Right ventricle myocardium superior (tissue), 1 donor: ENCODE measurements at regions not wholly inside any gene's neighbourhood (a gene's known extent, or its start where the extent isn't known, plus 50 kb on each side); places are given as distances from the start of the nearest gene placed in this dataset.
A peak's percentile ranks its signal among the peaks of the same experiment; 100 is the strongest.

ENCODE experiments used
- ATAC-seq: fragments of 200-7000 bp; cut with Tn5 transposase; one replicate; pipeline ENCODE4 v1.9.1; 2020; ENCODE audit warnings: mild to moderate bottlenecking; ENCODE audit not compliant: poor library complexity
- DNase-seq: peaks from one replicate; pipeline ENCODE4 v3.0.0-alpha.2; 2020
- intact Hi-C: fragments of 100-400 bp; cut with DNase I; formaldehyde crosslinking; loops from one replicate; pipeline ENCODE4 v1.11.2; 2022
- donor health status: DM: no; HTN: yes; CAD: no; lungs with severe emphysema.

DNA sequence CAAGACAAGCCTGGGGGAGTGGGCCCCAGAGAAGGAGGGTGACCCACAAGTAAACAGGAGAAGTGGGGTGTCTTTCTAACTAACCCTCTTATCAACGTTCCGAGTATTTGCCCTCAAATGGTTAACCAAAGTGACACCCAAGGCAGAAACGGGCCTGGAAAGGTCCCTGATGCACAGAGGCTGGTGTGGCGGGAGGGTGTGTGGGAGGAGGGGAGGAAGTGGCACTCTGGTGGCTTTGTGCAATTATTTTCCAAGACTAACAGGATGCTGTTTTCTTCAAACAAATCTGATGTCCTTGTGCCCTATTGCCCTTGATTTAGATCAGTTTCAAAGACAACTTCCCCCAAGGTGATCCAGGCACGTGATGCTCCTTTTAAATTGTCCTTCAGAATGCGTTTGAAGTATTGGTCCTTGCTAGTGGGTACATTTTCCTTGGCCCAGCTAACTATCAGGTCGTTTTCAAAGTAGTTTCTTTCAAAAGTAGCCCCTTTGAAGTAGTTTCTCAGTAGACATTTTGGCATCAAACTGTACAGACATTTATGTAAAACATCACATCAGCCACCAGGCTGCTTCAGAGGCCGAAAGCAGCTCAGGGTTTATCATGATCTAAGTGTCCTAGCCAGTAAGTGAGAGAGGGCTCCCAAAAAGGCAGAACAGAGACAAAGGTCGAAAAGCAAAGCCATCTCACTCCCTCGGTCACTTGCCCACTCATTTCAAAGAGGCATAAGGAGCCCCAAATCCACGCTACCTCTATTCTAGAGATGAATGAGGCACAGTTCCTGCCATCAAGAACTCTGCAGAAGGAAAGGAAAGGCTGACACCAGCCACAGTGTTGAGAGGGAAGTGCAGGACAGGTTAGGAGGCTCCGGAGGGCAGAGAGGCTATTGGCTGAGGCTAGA lies 371.1 kb upstream of the ID2 start:
- DNase-seq (no peak), ATAC-seq (no peak)
- intact Hi-C loops = no loop called here

DNA sequence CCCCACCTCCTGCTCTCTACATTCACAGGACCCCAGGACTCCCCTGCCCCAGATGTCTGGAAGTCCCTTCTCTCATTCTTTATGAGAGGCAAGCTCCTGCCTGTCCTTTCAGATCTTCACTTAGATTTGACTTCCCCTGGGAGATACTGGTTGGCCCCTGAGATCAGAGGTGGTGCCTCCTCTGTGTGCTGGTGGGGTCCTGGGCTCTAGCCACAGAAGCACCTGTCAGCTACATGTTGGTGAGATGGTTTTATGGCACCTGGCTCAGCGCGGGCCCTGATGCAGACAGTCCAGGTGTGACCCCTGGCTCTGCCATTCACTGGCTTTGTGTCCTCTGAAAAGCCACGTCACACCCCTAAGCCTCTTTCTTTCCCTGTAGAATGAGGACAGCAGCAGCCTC lies 369.6 kb upstream of the ID2 start:
- intact Hi-C loops = no loop called here
- no peak for DNase-seq
- no peak for ATAC-seq

- ATAC-seq = no peak
- no peak for DNase-seq
- intact Hi-C loops = no loop called here
These were observed 368.7 kb upstream of the ID2 start for GRCh38 chr2:8312861-8313830.

DNA sequence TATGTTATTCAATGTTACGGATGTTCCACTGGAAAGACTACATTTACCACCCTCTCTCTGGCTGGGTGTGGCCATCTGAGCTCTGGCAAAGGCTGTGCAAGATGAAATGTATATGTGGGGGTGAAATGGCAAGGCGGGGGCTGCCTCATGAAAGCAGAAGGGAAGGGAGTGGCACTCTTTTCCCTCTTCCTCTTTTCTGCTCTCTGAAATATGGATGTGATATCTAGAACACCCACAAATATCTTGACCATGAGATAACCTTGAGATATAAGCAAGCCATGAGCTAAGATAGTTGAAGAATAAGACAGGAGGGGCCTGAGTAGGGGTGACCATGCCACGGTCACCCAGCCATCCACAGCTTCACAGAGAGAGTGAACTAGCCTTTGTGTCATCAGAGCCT lies 367.8 kb upstream of the ID2 start:
- intact Hi-C loops = no loop called here
- peak; percentile 52 for ATAC-seq
- DNase-seq = no peak

DNA sequence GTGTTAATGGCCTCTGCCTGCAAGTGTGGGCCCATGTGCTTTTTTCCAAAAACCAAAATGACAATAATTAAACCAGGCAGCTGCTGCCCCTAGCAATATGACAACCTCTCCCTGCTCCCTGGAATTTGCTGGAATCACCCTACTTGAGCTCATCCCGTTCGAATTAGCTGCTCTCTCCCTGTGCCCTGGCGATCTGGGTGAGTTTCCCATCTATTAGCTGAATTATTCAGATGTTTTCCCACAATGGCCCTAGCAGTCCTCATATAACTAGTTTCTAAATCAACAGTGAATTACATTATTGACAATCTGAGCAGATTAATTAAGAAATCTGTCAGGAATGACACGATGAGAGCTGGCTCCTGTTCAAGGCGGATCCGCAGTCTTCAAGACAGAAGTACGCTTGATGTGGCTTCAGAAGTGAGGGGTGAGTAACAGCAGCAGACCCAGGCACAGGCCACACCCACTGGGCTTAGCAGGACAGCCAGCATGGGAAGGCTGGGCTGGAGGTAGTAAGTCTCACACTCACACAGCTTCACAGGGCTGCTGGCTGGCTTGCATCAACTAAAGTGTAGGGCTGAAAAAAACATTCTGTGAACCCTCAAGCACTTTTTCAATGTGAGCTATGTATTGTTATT lies 366.2 kb upstream of the ID2 start:
- DNase-seq (peak; percentile 59), ATAC-seq (no peak)
- intact Hi-C loops = no loop called here

DNA sequence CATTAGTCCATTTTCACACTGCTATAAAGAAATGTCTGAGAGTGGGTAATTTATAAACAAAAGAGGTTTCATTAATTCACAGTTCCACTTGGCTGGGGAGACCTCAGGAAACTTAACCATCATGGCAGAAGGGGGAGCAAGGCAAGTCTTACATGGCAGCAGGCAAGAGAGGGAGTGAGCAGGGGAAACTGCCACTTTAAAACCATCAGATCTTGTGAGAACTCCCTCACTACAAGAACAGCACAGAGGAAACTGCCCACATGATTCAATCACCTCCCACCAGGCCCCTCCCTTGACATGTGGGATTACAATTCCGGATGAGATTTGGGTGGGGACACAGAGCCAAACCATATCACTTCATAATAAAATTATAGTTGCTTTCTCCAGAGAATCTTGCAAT lies 365.5 kb upstream of the ID2 start:
- ATAC-seq = no peak
- no peak for DNase-seq
- intact Hi-C loops = no loop called here

DNA sequence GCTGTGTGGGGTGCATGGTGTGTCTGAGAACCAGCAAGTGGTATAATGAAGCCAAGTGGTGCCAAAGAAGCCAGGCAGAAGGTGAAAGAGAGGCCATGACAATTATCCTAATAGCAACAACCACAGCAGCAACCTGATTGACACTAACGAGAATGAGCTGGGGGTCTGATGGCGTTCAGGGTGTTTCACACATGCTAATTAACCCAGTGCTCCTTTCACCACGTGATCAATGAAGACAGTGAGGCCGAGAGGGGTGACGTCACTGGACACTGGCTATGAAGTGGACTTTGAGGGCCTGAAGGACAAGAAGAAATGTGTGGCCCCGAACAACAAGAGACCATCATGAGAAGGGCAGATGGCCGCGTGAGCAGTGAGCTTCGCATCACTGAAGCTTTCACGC lies 364.4 kb upstream of the ID2 start:
- no peak for ATAC-seq
- DNase-seq = no peak
- intact Hi-C loops = no loop called here

GRCh38 chr2:8319219-8319618 lies 362.6 kb upstream of the ID2 start:
- DNase-seq (no peak), ATAC-seq (no peak)
- intact Hi-C loops = no loop called here

DNA sequence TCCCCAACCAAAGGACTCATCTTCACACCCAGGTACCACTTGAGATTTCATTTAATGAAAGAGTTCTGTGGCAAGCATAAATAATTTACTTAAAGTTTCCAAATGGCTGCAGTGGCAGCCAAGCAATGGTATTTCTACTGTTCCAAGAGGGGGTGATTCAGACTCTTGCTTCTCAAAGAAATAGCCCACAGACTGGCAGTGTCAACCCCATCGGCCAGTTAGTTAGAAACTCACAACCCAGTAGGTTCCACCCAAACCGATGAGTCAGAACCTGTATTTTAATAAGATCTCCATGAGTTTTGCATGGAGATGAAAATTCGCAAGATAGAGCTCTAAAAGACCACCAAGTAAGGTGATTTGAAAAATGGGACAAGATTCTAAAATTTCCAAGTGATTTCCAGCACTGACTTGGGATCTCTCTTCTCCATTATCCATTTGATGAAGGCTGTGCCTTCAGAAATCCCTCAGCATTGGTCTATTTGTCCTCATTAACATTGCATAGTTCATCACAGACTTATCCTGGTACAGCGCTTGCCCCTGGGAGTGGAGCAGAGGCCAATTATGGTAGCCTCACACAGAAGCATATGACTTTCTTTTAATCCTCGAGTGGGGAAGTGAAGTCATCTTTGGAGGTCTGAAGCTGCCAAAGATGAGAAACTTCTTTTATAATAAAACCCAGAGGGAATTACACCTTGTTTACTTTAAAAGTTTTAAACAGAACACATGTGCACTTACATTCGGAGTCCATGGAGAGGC lies 361.4 kb upstream of the ID2 start:
- intact Hi-C loops = no loop called here
- DNase-seq = no peak
- ATAC-seq = no peak

DNA sequence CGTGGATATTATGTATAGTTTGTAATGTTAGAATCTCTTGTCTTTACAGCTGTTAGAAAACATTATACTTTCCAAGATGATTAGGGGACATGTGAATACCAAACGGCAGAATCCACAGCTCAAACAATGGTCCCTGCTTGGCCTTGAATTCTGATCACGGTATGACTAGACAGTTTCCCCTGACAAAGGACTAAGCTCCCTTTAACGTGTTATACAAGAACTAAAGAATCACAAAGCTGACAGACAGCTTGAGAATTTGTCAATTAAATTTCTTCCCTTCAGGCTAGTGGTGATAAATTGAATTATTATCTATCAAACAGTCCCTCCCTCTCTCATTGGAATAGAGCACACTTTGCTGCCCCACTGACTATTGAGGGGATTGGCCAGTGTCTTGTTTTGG lies 359.2 kb upstream of the ID2 start:
- ATAC-seq (no peak), DNase-seq (no peak)
- intact Hi-C loops = no loop called here

- DNase-seq = no peak
- intact Hi-C loops = no loop called here
- no peak for ATAC-seq
These were observed 357.5 kb upstream of the ID2 start for GRCh38 chr2:8324164-8324856.

- intact Hi-C loops = no loop called here
- DNase-seq (no peak), ATAC-seq (no peak)
These were observed 357.0 kb upstream of the ID2 start for GRCh38 chr2:8324901-8325300.

GRCh38 chr2:8327371-8328100 lies 354.3 kb upstream of the ID2 start:
- intact Hi-C loops = no loop called here
- DNase-seq (no peak), ATAC-seq (no peak)

GRCh38 chr2:8328217-8328616 lies 353.6 kb upstream of the ID2 start:
- DNase-seq (no peak), ATAC-seq (peak; percentile 51)
- intact Hi-C loops = no loop called here

- intact Hi-C loops = no loop called here
- ATAC-seq = no peak
- DNase-seq = no peak
These were observed 351.9 kb upstream of the ID2 start for GRCh38 chr2:8329660-8330622.

DNA sequence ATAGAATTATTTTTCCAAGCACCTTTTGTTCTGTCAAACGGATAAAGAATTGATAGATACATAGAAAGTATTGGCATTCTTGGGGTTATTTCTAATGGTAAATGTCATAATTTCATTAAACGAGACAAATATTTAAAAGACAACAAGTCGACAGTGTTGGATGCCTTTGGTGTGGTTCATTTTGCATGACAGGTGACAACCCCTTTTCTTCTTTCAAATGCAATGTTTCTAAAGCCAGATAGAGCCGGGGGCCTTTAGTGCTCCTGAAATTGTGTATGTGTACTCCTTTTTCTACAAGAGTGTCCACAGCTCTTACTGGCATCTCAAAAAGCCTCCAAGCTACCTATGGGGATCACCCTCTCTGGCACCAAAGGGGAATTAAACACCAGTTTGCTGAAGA lies 350.8 kb upstream of the ID2 start:
- no peak for ATAC-seq
- intact Hi-C loops = no loop called here
- DNase-seq = no peak
